ENCODE measurements at regions not wholly inside any gene's neighbourhood (a gene's known extent, or its start where the extent isn't known, plus 50 kb on each side); places are given as distances from the start of the nearest gene placed in this dataset.

DNA sequence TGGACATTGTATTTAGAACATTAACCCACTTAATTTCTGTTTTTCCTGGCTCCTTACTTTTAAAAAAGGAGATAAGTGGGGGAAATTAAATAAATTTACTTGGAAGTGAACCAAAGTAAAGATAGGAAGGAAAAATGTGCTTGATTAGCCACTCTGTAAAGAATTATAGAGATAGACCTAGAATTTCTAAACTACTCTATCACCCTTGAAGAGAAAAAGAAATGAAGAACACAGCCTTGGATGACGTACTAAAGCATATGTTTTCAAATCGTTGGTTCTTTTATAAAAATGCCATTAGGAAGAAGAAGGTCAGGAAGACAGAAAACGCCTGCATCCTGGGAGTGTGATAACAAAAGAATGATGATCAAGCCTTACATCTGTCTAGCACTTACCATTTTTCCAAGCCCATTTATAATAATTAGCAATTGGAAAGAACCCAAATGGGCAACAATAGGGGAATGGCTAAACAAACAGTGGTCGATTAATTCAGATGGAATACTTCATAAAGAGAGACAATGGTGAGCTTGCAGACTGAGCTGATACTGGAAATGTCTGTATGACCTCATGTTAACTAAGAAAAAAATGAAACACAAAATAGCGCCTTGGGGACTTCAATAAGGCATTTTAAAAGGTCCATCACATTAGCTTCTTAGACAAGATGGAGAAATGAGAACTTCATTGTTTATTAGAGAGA, 81.0 kb upstream of the LRRC55 start:
- DNase-seq (ENCODE audit: low spot score) = no peak

GRCh38 chr11:57103899-57104605, 77.7 kb upstream of the LRRC55 start:
- DNase-seq (ENCODE audit: low spot score) = no peak

- DNase-seq (ENCODE audit: low spot score) = no peak
These were observed 72.4 kb upstream of the LRRC55 start for GRCh38 chr11:57109331-57109730.

DNA sequence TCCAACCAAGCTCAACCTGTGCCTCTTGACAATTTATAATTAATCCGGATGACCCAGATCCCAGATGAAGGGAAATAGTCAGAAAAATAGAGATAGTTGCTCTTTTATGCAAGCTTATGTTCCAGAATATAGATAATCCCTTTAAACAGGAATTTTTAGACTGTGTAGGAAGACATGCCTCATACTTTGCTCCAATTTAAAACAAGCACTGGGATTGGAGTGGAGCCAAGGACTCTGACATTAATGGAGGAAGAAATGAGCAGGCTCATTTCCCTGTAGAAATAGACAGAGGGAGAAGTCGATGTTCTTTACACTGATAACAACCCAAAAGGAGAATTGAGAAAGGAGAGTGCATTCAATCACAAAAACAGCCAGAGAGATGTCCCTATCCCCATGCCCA, 70.1 kb upstream of the LRRC55 start:
- no peak for DNase-seq (ENCODE audit: low spot score)

DNA sequence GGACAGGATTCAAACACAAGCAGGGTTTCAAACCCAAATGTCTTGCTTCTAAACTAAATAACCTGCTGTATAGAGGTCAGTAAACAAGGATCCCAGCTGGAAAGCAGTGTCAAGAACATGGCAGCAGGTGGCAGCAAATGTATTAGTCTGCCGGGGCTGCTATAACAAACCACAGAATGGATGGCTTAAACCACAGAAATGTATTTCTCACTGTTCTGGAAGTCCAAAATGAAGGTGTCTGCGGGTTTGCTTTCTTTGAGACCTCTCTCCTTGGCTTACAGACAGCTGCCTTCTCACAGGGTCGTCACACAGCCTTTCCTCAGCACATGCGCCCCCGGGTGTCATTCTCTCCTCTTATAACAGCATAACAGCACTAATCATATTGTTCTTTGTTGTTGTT, 65.1 kb upstream of the LRRC55 start:
- DNase-seq (ENCODE audit: low spot score) = peak; percentile 41

DNA sequence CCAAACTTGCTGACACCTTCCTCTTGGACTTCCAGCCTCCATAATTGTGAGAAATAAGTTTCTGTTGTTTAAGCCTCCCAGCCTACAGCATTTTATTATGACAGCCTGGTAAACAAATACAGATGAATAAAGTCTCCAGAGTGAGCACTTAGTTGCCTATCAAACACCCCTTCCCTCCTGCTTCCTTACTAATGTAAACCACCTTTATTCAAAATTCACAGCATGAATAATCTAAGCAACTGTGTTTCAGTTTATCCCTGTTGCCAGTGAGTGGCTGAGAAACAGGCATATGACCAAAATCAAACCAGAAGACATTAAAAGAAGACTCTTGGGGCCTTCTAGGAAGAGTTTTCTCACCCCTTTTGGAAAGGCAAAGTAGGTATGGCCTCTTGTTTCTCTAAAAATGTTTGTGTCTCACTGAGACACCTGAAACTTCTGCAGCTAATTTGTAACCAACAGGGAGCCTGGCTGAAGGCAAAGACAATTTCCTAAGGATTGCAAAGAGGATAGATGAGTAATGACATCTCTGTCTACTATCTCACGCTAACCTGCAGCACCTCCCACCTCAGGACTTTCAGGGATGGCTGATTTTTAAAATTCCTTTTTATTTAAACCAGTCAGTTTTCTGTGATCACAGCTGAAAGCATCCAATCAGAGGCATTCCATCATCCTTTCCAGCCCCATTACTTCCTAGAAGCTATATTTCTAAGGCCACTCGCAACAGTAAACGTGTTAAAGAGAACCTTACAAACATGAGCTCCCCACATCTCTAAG, 61.4 kb upstream of the LRRC55 start:
- no peak for DNase-seq (ENCODE audit: low spot score)

GRCh38 chr11:57121996-57122395, 59.8 kb upstream of the LRRC55 start:
- DNase-seq (ENCODE audit: low spot score) = no peak

GRCh38 chr11:57123590-57123989, 58.2 kb upstream of the LRRC55 start:
- no peak for DNase-seq (ENCODE audit: low spot score)

DNA sequence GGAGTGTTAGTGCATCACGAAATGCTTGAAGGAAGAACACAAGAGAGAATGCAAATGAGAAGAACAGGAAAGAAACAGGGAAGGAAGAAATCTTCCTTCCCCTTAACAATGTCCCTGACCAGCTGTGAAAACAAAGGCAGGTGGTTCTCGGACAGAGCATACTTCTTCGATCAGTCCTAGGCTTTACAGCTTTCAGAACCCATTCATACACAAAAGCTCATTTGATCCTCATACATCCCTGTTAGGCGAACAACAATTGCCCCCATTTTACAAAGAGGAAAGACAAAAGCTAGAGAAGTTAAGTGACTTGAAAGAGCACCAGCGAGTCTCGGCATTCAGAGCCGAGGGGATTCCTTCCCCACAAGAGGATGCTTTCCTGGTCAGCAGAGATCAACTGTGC, 57.2 kb upstream of the LRRC55 start:
- DNase-seq (ENCODE audit: low spot score) = no peak

DNA sequence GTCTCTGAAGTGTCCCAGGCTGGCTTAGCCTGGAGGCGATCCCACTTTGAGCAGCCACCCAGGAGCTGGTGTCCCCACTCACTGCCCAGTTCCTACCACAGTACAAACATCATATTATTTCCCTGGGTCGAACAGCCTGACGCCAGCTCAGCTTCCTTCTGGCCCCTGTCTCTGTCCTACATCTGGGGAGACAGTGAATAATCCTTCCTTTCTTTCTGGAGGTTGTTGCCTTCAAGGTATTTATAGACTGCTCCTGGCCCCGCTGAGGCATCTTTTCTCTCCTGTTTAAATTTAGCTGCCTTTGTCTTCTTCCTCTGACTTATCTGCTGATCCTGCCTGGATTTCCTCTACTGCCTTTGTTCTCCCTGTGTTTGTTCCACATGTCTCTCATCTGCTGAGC, 56.8 kb upstream of the LRRC55 start:
- DNase-seq (ENCODE audit: low spot score) = no peak

- no peak for DNase-seq (ENCODE audit: low spot score)
These were observed 54.9 kb upstream of the LRRC55 start for GRCh38 chr11:57126766-57127400.

DNA sequence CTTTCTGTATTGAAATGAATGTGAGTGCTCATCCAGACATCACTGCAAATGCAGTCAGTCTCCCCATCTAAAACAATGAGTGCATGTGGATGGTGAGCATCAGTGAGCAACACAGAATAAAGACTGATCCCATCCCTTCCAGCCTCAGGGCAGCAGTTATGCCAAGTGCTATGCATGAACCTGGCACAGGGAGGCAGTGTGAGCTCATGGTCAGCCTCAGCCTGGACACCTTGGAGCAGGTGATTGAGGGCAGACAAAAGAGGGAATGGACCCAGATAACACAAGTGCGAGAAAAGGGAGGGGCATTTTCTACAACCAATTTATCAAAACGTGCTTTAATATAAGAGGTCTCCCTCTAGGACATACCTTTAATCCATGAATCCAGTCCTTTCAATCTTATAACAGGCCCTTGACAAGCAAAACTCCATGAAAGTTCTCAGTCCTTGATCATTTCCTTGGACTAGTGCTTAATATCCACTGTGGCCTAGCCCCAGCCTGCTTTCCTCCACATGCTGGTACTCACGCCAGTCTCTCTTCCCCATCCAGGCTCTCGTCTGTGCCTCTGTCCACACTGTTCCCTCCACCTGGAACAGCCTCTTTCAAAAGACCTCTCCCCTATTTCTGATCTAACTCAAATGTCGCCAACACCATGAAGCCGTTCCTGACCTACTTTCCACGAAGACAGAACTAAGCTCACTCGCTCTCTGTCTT, 50.5 kb upstream of the LRRC55 start:
- peak; percentile 13 for DNase-seq (ENCODE audit: low spot score)
